ENCODE measurements at regions not wholly inside any gene's neighbourhood (a gene's known extent, or its start where the extent isn't known, plus 50 kb on each side); places are given as distances from the start of the nearest gene placed in this dataset.
"Not testable (repeated sequence)": the region's sequence is repeated elsewhere in the genome, so short reads cannot be mapped to it uniquely, and the experiment has no call there.

GRCh38 chr12:60205500-60205899, 609.7 kb downstream of the SLC16A7 start:
- no peak for DNase-seq

GRCh38 chr12:60209521-60209920, 613.7 kb downstream of the SLC16A7 start:
- no peak for DNase-seq

GRCh38 chr12:60209933-60210332, 614.1 kb downstream of the SLC16A7 start:
- DNase-seq = no peak

- DNase-seq = no peak
These were observed 614.9 kb downstream of the SLC16A7 start for GRCh38 chr12:60210756-60211155.

- DNase-seq = no peak
These were observed 615.4 kb downstream of the SLC16A7 start for GRCh38 chr12:60211244-60211643.

- no peak for DNase-seq
These were observed 616.6 kb downstream of the SLC16A7 start for GRCh38 chr12:60212159-60213000.

GRCh38 chr12:60213272-60213671, 617.4 kb downstream of the SLC16A7 start:
- not testable (repeated sequence) for DNase-seq

- no peak for DNase-seq
These were observed 620.4 kb downstream of the SLC16A7 start for GRCh38 chr12:60216226-60216625.

GRCh38 chr12:60223242-60223641, 627.4 kb downstream of the SLC16A7 start:
- no peak for DNase-seq

GRCh38 chr12:60225216-60226000, 629.6 kb downstream of the SLC16A7 start:
- no peak for DNase-seq

GRCh38 chr12:60227916-60228315, 632.1 kb downstream of the SLC16A7 start:
- DNase-seq = no peak

- no peak for DNase-seq
These were observed 634.2 kb downstream of the SLC16A7 start for GRCh38 chr12:60230056-60230455.

GRCh38 chr12:60231303-60231702, 635.5 kb downstream of the SLC16A7 start:
- DNase-seq = no peak

- DNase-seq = no peak
These were observed 636.4 kb downstream of the SLC16A7 start for GRCh38 chr12:60231976-60232907.

- not testable (repeated sequence) for DNase-seq
These were observed 638.9 kb downstream of the SLC16A7 start for GRCh38 chr12:60234611-60235195.

GRCh38 chr12:60235261-60235660, 639.4 kb downstream of the SLC16A7 start:
- no peak for DNase-seq

- not testable (repeated sequence) for DNase-seq
These were observed 640.6 kb downstream of the SLC16A7 start for GRCh38 chr12:60236416-60236815.

GRCh38 chr12:60240891-60241290, 645.1 kb downstream of the SLC16A7 start:
- DNase-seq = no peak

GRCh38 chr12:60251091-60251490, 655.3 kb downstream of the SLC16A7 start:
- DNase-seq = no peak

- DNase-seq = no peak
These were observed 656.7 kb downstream of the SLC16A7 start for GRCh38 chr12:60252359-60253096.

- no peak for DNase-seq
These were observed 659.2 kb downstream of the SLC16A7 start for GRCh38 chr12:60255044-60255443.

GRCh38 chr12:60257063-60257462, 661.2 kb downstream of the SLC16A7 start:
- no peak for DNase-seq

Data from CD4-positive, alpha-beta T cell treated with Interleukin-10 for 1 hour (primary cell).